ENCODE measurements at regions not wholly inside any gene's neighbourhood (a gene's known extent, or its start where the extent isn't known, plus 50 kb on each side); places are given as distances from the start of the nearest gene placed in this dataset.

DNA sequence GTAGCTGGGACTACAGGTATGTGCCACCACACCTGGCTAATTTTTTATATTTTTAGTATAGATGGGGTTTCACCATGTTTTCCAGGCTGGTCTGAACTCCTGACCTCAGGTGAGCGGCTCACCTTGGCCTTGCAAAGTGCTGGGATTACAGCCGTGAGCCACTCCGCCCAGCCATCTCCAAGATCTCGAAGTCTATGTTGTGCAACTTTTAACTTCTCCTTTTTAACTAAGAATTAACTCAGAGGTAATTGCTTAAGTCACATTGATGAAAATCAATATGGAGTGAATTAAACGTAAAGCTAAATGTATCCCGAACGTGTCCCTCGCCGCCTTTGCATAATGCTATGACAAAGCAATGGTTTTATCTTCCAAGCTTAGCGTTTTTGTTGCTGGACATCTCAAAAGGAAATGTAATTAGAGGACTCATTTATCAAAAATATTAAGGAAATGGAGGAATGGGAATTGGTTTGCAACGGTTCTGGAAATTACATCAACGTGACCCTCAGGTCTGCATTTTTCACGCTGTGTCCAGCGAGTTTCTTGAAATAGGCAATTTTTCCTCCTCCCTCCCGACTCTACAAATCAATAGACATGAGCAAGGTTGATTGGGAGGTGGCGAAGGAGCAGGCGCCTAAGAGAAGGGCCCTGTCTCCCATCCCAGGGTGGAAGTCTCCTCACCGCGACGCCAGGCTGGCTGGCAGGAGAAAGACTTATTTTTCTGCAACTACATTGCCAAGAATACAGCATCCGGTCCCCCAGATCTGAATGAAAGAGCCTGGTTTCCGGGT lies 89.8 kb downstream of the TMEM130 start:
- TF ChIP-seq EZH2 (IDR thresholded peaks at IDR 0.05; ENCODE audit: borderline replicate concordance, low read depth, low read length, severe bottlenecking) = no peak
- TF ChIP-seq, protein P1, sequence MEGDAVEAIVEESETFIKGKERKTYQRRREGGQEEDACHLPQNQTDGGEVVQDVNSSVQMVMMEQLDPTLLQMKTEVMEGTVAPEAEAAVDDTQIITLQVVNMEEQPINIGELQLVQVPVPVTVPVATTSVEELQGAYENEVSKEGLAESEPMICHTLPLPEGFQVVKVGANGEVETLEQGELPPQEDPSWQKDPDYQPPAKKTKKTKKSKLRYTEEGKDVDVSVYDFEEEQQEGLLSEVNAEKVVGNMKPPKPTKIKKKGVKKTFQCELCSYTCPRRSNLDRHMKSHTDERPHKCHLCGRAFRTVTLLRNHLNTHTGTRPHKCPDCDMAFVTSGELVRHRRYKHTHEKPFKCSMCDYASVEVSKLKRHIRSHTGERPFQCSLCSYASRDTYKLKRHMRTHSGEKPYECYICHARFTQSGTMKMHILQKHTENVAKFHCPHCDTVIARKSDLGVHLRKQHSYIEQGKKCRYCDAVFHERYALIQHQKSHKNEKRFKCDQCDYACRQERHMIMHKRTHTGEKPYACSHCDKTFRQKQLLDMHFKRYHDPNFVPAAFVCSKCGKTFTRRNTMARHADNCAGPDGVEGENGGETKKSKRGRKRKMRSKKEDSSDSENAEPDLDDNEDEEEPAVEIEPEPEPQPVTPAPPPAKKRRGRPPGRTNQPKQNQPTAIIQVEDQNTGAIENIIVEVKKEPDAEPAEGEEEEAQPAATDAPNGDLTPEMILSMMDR (IDR thresholded peaks at IDR 0.05; ENCODE audit: borderline replicate concordance, extremely low read depth, low read length, poor library complexity, severe bottlenecking) = no peak
